Sigmoid colon (tissue), 6 donors: ENCODE measurements at regions not wholly inside any gene's neighbourhood (a gene's known extent, or its start where the extent isn't known, plus 50 kb on each side); places are given as distances from the start of the nearest gene placed in this dataset.

Experiments
- DNase-seq: peaks from one replicate; pipeline ENCODE4 v3.0.0-alpha.2; 2019
- H3K27ac ChIP-seq, 4 donors: fragments of 200-600 bp; sonication (generic); one replicate each; pipeline ENCODE4 v1.5.1; 2016 to 2019; ENCODE audit warnings: mild to moderate bottlenecking in 1 of 4
- H3K27me3 ChIP-seq, 3 donors: fragments of 200-600 bp; sonication (generic); one replicate each; pipeline ENCODE4 v1.5.1; 2019; ENCODE audit warnings: mild to moderate bottlenecking in 1 of 3
- H3K36me3 ChIP-seq, 4 donors: fragments of 200-600 bp; sonication (generic); one replicate each; pipeline ENCODE4 v1.5.1; 2016 to 2019
- H3K4me1 ChIP-seq, 4 donors: fragments of 200-600 bp; sonication (generic); one replicate each; pipeline ENCODE4 v1.5.1; 2017 to 2019
- H3K4me3 ChIP-seq, 4 donors: fragments of 200-600 bp; sonication (generic); one replicate each; pipeline ENCODE4 v1.5.1; 2017 to 2019; ENCODE audit warnings: mild to moderate bottlenecking in 2 of 4, moderate library complexity in 1 of 4
- H3K9me3 ChIP-seq, 4 donors: fragments of 200-600 bp in 3 of 4; sonication (generic) in 3 of 4; one replicate each; pipeline versions ENCODE4 v1.5.1 to v1.6.1; 2013 to 2019
- CTCF ChIP-seq, 4 experiments: fragments of 450-650 bp in 3 of 4; fragments of 200-600 bp in 1 of 4; IDR thresholded peaks; one replicate each; pipeline ENCODE4 v1.5.1; 2016 to 2019; ENCODE audit warnings: antibody characterized with exemption in 4 of 4, mild to moderate bottlenecking in 3 of 4, moderate library complexity in 2 of 4
- EP300 ChIP-seq, 4 donors: sonication (generic); formaldehyde crosslinking; IDR thresholded peaks; one replicate each; pipeline ENCODE4 v1.6.1; 2017; ENCODE audit warnings: antibody characterized with exemption in 4 of 4
- POLR2A ChIP-seq, 2 donors: fragments of 450-650 bp; IDR thresholded peaks; one replicate each; pipeline ENCODE4 v1.6.1; 2016; ENCODE audit warnings: antibody characterized with exemption in 2 of 2, mild to moderate bottlenecking in 2 of 2, moderate library complexity in 2 of 2
- POLR2AphosphoS5 ChIP-seq, 4 donors: sonication (generic); formaldehyde crosslinking; IDR thresholded peaks; one replicate each; pipeline ENCODE4 v1.6.1; 2017; ENCODE audit warnings: antibody characterized with exemption in 4 of 4
- WGBS, 2 donors: extraction: QIAGEN DNeasy Blood & Tissue Kit; methylation state at CpG; one replicate each; pipeline ENCODE4 v1.1.7; 2013; 5-methylcytosine and 5-hydroxymethylcytosine counted together
- intact Hi-C: fragments of 100-400 bp; cut with DNase I; formaldehyde crosslinking; loops from one replicate; pipeline ENCODE4 v1.15.1; 2023
- donor health status: healthy with polysubstance abuse.
- donor health status: healthy.

- no peaks in the 10 kb centered on the region for H3K36me3 ChIP-seq
- no peak for DNase-seq
- no peaks in the 10 kb centered on the region for H3K4me1 ChIP-seq
- no peak overlapping the region for H3K4me3 ChIP-seq
- TF ChIP-seq POLR2AphosphoS5 (IDR thresholded peaks at IDR 0.05): no peak
- no peak for TF ChIP-seq EP300 (IDR thresholded peaks at IDR 0.05)
- no peak for TF ChIP-seq CTCF (IDR thresholded peaks at IDR 0.05)
- no peak for TF ChIP-seq POLR2A (IDR thresholded peaks at IDR 0.05)
- no peak overlapping the region for H3K27ac ChIP-seq
- intact Hi-C loops: no loop called here
- H3K9me3 ChIP-seq: no peaks in the 10 kb centered on the region
- H3K27me3 ChIP-seq: no peaks in the 10 kb centered on the region
Measured at GRCh38 chr4:149897783-149898182, 82.1 kb upstream of the IQCM start.

- Histone ChIP-seq H3K4me3 (no peak overlapping the region), H3K9me3 (no peaks in the 10 kb centered on the region), H3K36me3 (no peaks in the 10 kb centered on the region), H3K4me1 (no peaks in the 10 kb centered on the region), H3K27me3 (no peaks in the 10 kb centered on the region), H3K27ac (no peak overlapping the region)
- intact Hi-C loops: no loop called here
- WGBS, 2 donors: 16 to 69% methylated on average over 5 of the region's 5 CpGs
- TF ChIP-seq POLR2AphosphoS5 (IDR thresholded peaks at IDR 0.05) (no peak), POLR2A (IDR thresholded peaks at IDR 0.05) (no peak), CTCF (IDR thresholded peaks at IDR 0.05) (no peak), EP300 (IDR thresholded peaks at IDR 0.05) (no peak)
- DNase-seq: no peak
Measured at GRCh38 chr4:149901128-149901527, 85.5 kb upstream of the IQCM start.

- Histone ChIP-seq H3K4me3 (no peak overlapping the region), H3K36me3 (no peaks in the 10 kb centered on the region), H3K27me3 (no peaks in the 10 kb centered on the region), H3K9me3 (no peaks in the 10 kb centered on the region), H3K4me1 (no peaks in the 10 kb centered on the region), H3K27ac (no peak overlapping the region)
- DNase-seq: no peak
- intact Hi-C loops: no loop called here
- 41 to 81% methylated on average over 2 of the region's 2 CpGs for WGBS, 2 donors
- TF ChIP-seq POLR2AphosphoS5 (IDR thresholded peaks at IDR 0.05) (no peak), CTCF (IDR thresholded peaks at IDR 0.05) (no peak), EP300 (IDR thresholded peaks at IDR 0.05) (no peak), POLR2A (IDR thresholded peaks at IDR 0.05) (no peak)
Measured at GRCh38 chr4:149902242-149902641, 86.6 kb upstream of the IQCM start.

- H3K36me3 ChIP-seq: no peaks in the 10 kb centered on the region
- no peaks in the 10 kb centered on the region for H3K9me3 ChIP-seq
- H3K4me1 ChIP-seq: no peaks in the 10 kb centered on the region
- intact Hi-C loops: no loop called here
- TF ChIP-seq POLR2A (IDR thresholded peaks at IDR 0.05): no peak
- TF ChIP-seq EP300 (IDR thresholded peaks at IDR 0.05): no peak
- no peak for TF ChIP-seq POLR2AphosphoS5 (IDR thresholded peaks at IDR 0.05)
- TF ChIP-seq CTCF (IDR thresholded peaks at IDR 0.05): no peak
- DNase-seq: no peak
- WGBS, 2 donors: 52 to 65% methylated on average over 3 of the region's 3 CpGs
- no peak overlapping the region for H3K27ac ChIP-seq
- no peak overlapping the region for H3K4me3 ChIP-seq
- no peaks in the 10 kb centered on the region for H3K27me3 ChIP-seq
Measured at GRCh38 chr4:149910177-149910576, 94.5 kb upstream of the IQCM start.

GRCh38 chr4:149910604-149911350 is 95.1 kb upstream of the IQCM start:
- no peak for TF ChIP-seq POLR2A (IDR thresholded peaks at IDR 0.05)
- no peak for TF ChIP-seq POLR2AphosphoS5 (IDR thresholded peaks at IDR 0.05)
- TF ChIP-seq EP300 (IDR thresholded peaks at IDR 0.05): no peak
- no peak for TF ChIP-seq CTCF (IDR thresholded peaks at IDR 0.05)
- intact Hi-C loops: no loop called here
- H3K27ac ChIP-seq: no peak overlapping the region
- no peak overlapping the region for H3K4me3 ChIP-seq
- 3 to 24% methylated on average over 2 of the region's 2 CpGs for WGBS, 2 donors
- H3K27me3 ChIP-seq: no peaks in the 10 kb centered on the region
- no peaks in the 10 kb centered on the region for H3K9me3 ChIP-seq
- H3K4me1 ChIP-seq: no peaks in the 10 kb centered on the region
- no peaks in the 10 kb centered on the region for H3K36me3 ChIP-seq
- no peak for DNase-seq
